ENCODE measurements at regions not wholly inside any gene's neighbourhood (a gene's known extent, or its start where the extent isn't known, plus 50 kb on each side); places are given as distances from the start of the nearest gene placed in this dataset.

- TF ChIP-seq CTCF (IDR thresholded peaks at IDR 0.05) = no peak
- no peak for TF ChIP-seq POLR2A (IDR thresholded peaks at IDR 0.05; ENCODE audit: low read length)
- TF ChIP-seq SMC3 (IDR thresholded peaks at IDR 0.05) = no peak
- no peak for TF ChIP-seq CEBPB (IDR thresholded peaks at IDR 0.05)
Measured at GRCh38 chr19:30760014-30760413, 387.8 kb downstream of the ZNF536 start.
